ENCODE measurements at regions not wholly inside any gene's neighbourhood (a gene's known extent, or its start where the extent isn't known, plus 50 kb on each side); places are given as distances from the start of the nearest gene placed in this dataset.

- no peaks in the 10 kb centered on the region for H3K27me3 ChIP-seq
- intact Hi-C loops (cut with DNase I): no loop called here
- TF ChIP-seq CTCF (IDR thresholded peaks at IDR 0.05): no peak
- no peak for TF ChIP-seq POLR2A (IDR thresholded peaks at IDR 0.05)
- 53 to 77% methylated on average over 6 of the region's 6 CpGs for WGBS, 2 donors
- H3K4me3 ChIP-seq: no peak overlapping the region
- H3K27ac ChIP-seq: no peak overlapping the region
- peaks cover 0 to 4% (median 0%) of the 10 kb centered on the region in 3 donors for H3K4me1 ChIP-seq
- H3K36me3 ChIP-seq: no peaks in the 10 kb centered on the region
- DNase-seq: no peak
- peaks cover 0 to 10% (median 0%) of the 10 kb centered on the region in 3 donors for H3K9me3 ChIP-seq
Measured at GRCh38 chr2:111219285-111219684, 98.6 kb downstream of the BCL2L11 start.

- H3K9me3 ChIP-seq: peaks cover 0 to 4% (median 0%) of the 10 kb centered on the region in 3 donors
- no peaks in the 10 kb centered on the region for H3K27me3 ChIP-seq
- peaks cover 0 to 4% (median 0%) of the 10 kb centered on the region in 3 donors for H3K4me1 ChIP-seq
- no peak overlapping the region for H3K4me3 ChIP-seq
- H3K27ac ChIP-seq: no peak overlapping the region
- H3K36me3 ChIP-seq: no peaks in the 10 kb centered on the region
- no peak for TF ChIP-seq POLR2A (IDR thresholded peaks at IDR 0.05)
- whole genome bisulfite sequencing, 2 donors: 65 to 76% methylated on average over 5 of the region's 5 CpGs
- no peak for DNase-seq
- intact Hi-C loops (cut with DNase I): no loop called here
Measured at GRCh38 chr2:111219734-111220505, 99.2 kb downstream of the BCL2L11 start.

DNA sequence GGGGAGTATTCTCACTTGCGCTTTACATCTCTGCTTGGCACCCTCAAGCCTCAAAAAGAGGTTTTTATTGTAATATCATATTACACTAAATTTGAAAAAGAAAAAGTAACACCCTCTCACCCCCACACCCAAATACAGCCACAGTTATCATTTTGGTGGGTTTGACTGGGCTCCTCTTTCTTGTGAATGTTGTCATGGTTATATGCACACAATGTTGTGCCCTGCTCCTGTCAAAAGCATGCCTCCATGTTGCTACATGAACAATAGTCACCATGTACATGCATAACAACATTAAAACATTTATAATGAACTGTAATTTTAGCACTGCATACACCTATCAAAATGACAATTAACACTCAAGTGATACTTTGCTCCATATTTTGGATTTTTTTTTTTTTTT is 100.2 kb downstream of the BCL2L11 start:
- Histone ChIP-seq H3K4me1 (peaks cover 0 to 10% (median 0%) of the 10 kb centered on the region in 3 donors), H3K36me3 (no peaks in the 10 kb centered on the region), H3K4me3 (no peak overlapping the region), H3K27me3 (no peaks in the 10 kb centered on the region), H3K9me3 (no peaks in the 10 kb centered on the region), H3K27ac (no peak overlapping the region)
- no peak for DNase-seq
- WGBS, 2 donors: 92 to 100% methylated on average over 1 of the region's 1 CpG
- intact Hi-C loops (cut with DNase I): no loop called here
- TF ChIP-seq POLR2A (IDR thresholded peaks at IDR 0.05) (no peak), CTCF (IDR thresholded peaks at IDR 0.05) (no peak)

GRCh38 chr2:111221701-111222100 is 101.0 kb downstream of the BCL2L11 start:
- 81% methylated on average over 3 of the region's 3 CpGs; no CpG with 5 or more reads in 1 of the 2 donors for WGBS, 2 donors
- TF ChIP-seq CTCF (IDR thresholded peaks at IDR 0.05) (no peak), POLR2A (IDR thresholded peaks at IDR 0.05) (no peak)
- Histone ChIP-seq H3K9me3 (no peaks in the 10 kb centered on the region), H3K27ac (no peak overlapping the region), H3K4me1 (peaks cover 0 to 17% (median 0%) of the 10 kb centered on the region in 3 donors), H3K27me3 (no peaks in the 10 kb centered on the region), H3K4me3 (no peak overlapping the region), H3K36me3 (no peaks in the 10 kb centered on the region)
- intact Hi-C loops (cut with DNase I): no loop called here
- no peak for DNase-seq

GRCh38 chr2:111222204-111222866 is 101.6 kb downstream of the BCL2L11 start:
- Histone ChIP-seq H3K27me3 (no peaks in the 10 kb centered on the region), H3K9me3 (no peaks in the 10 kb centered on the region), H3K4me1 (peaks cover 0 to 14% (median 0%) of the 10 kb centered on the region in 3 donors), H3K4me3 (no peak overlapping the region), H3K27ac (no peak overlapping the region), H3K36me3 (no peaks in the 10 kb centered on the region)
- TF ChIP-seq POLR2A (IDR thresholded peaks at IDR 0.05): no peak
- TF ChIP-seq CTCF (IDR thresholded peaks at IDR 0.05): no peak
- intact Hi-C loops (cut with DNase I): no loop called here
- no peak for DNase-seq
- WGBS, 2 donors: 80 to 88% methylated on average over 3 of the region's 3 CpGs

Measured in esophagus squamous epithelium (tissue), 5 donors.